ENCODE measurements at regions not wholly inside any gene's neighbourhood (a gene's known extent, or its start where the extent isn't known, plus 50 kb on each side); places are given as distances from the start of the nearest gene placed in this dataset.

DNA sequence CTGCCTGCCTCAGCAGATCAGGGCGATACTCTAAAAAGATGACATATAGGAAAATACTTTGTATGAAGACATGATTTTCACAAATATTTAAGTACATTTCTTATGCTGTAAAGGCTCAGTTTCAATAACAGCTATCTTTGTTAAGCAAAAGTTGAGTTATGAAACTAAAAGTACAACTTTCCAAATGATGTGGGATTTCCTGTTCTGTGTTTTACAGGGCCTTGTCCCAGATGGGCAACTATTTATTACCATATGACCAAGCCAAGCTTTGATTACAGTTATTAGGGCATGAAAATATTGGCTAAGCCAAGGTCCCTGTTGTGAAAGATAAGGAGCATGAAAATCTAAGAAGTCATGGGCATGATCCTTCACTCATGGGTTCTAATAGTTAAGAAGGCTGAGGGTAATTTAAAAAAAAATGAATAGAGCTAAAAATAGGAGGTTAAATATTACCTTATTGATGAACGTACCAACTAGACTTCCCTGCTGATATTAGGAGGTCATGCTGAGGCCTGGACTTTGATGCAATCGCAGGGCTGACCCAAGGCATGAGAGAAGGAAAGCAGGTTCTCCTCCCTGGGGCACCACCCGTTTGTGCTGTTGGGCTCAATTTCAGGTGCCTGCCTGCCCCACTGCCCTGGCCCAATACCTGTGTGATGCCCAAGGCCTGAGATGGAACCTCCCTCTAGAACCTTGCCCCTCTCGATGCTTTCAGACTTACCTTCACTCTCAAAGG, 294.4 kb upstream of the PRDM1 start:
- Histone ChIP-seq H3K4me1 (ENCODE audit: control insufficient read depth, insufficient read depth, low read length, unreplicated experiment) (no peaks in the 10 kb centered on the region), H3K36me3 (ENCODE audit: insufficient read depth, low read length) (no peaks in the 10 kb centered on the region), H3K79me2 (ENCODE audit: control insufficient read depth, insufficient read depth, low read length, unreplicated experiment) (no peaks in the 10 kb centered on the region), H3K27me3 (ENCODE audit: insufficient read depth, low read length) (no peaks in the 10 kb centered on the region), H3K4me3 (ENCODE audit: low read depth, low read length) (no peak overlapping the region), H2AFZ (ENCODE audit: low read length, unreplicated experiment) (no peak overlapping the region), H3K27ac (ENCODE audit: low read depth, low read length) (no peak overlapping the region)

DNA sequence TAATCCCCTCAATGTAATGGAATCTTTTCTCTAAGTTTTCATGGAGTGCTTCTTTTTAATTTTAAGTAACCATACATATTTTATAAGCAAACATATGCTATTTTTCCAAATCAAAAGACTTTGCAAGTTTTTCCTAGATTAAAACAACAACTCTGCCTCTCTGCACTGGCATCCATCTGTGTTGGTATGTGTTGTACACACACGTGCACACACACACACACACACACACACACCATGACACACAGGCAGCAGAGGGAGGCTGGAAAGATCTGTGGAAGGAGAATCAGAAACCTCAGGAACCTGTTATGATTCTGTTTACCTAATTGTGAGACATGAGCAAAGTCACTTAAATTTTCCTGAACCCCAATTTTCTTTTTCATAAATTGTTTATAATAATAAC, 295.0 kb upstream of the PRDM1 start:
- Histone ChIP-seq H3K4me3 (ENCODE audit: low read depth, low read length) (no peak overlapping the region), H3K27ac (ENCODE audit: low read depth, low read length) (no peak overlapping the region), H2AFZ (ENCODE audit: low read length, unreplicated experiment) (no peak overlapping the region), H3K27me3 (ENCODE audit: insufficient read depth, low read length) (no peaks in the 10 kb centered on the region), H3K36me3 (ENCODE audit: insufficient read depth, low read length) (no peaks in the 10 kb centered on the region), H3K79me2 (ENCODE audit: control insufficient read depth, insufficient read depth, low read length, unreplicated experiment) (no peaks in the 10 kb centered on the region), H3K4me1 (ENCODE audit: control insufficient read depth, insufficient read depth, low read length, unreplicated experiment) (no peaks in the 10 kb centered on the region)

DNA sequence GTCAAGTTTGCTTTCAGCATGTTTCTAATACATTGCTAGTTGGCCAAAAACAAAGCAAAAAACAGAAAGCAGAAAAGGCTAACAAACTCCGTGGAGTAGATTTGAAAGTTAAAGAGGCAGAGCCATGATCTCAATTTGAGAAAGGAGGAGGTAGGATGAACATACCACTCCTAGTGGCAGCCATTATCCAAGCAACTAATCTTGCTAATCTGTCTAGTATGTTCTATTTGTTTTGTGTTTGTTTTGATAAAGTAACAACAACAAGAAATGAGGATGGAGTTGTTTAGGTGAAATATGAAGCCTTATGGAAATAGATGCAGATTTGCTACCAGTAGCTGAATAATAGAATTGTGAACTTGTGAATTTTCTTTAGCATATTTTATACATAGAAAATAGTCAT, 295.5 kb upstream of the PRDM1 start:
- no peak overlapping the region for H2AFZ ChIP-seq (ENCODE audit: low read length, unreplicated experiment)

DNA sequence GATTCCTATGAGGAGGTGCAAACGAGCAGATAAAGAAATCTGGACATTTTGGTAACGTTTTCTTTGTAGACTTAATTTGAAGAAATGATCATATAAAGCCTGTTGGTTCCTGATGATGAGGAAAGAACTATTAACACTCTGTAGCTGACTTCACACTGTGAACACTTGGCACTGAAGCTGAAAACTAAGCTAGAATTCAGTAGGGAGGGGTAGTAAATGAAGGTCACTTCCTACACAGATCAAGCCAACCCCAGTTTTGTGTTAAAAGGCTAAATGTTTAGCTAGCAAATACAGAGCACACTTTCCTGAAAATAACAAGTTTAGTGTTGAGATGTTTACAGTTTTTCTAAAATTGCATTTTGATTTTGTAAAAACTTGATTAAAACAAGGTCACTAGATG, 296.2 kb upstream of the PRDM1 start:
- Histone ChIP-seq H3K27ac (ENCODE audit: low read depth, low read length) (no peak overlapping the region), H3K27me3 (ENCODE audit: insufficient read depth, low read length) (no peaks in the 10 kb centered on the region), H2AFZ (ENCODE audit: low read length, unreplicated experiment) (no peak overlapping the region), H3K4me1 (ENCODE audit: control insufficient read depth, insufficient read depth, low read length, unreplicated experiment) (no peaks in the 10 kb centered on the region), H3K79me2 (ENCODE audit: control insufficient read depth, insufficient read depth, low read length, unreplicated experiment) (no peaks in the 10 kb centered on the region), H3K36me3 (ENCODE audit: insufficient read depth, low read length) (no peaks in the 10 kb centered on the region), H3K4me3 (ENCODE audit: low read depth, low read length) (no peak overlapping the region)

More for the DNA sequence above, 295.5 kb upstream of the PRDM1 start:
- no peaks in the 10 kb centered on the region for H3K79me2 ChIP-seq (ENCODE audit: control insufficient read depth, insufficient read depth, low read length, unreplicated experiment)
- H3K36me3 ChIP-seq (ENCODE audit: insufficient read depth, low read length), result no peaks in the 10 kb centered on the region
- no peaks in the 10 kb centered on the region for H3K27me3 ChIP-seq (ENCODE audit: insufficient read depth, low read length)
- no peaks in the 10 kb centered on the region for H3K4me1 ChIP-seq (ENCODE audit: control insufficient read depth, insufficient read depth, low read length, unreplicated experiment)
- H3K27ac ChIP-seq (ENCODE audit: low read depth, low read length), result no peak overlapping the region
- H3K4me3 ChIP-seq (ENCODE audit: low read depth, low read length), result no peak overlapping the region

DNA sequence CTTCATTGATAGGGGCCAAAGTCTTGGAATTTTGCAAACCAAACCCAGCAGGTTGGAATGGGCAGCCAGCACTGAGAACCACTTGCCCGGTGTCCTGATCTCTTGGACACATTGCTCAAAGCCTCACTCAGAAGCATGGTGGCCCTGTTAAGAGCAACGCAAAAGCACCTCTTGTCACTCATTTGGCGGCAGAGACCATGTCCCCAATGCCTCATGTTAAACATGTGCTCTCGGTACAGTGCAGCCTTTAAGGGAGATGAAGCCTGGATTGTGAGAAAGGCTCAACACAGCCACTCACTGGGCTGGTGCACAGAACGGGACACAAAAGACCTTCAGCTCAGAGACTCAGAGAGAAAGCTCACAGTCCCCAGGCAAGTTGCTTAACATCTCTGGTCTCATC, 298.4 kb upstream of the PRDM1 start:
- H3K27ac ChIP-seq (ENCODE audit: low read depth, low read length), result no peak overlapping the region
- H3K27me3 ChIP-seq (ENCODE audit: insufficient read depth, low read length), result no peaks in the 10 kb centered on the region
- no peaks in the 10 kb centered on the region for H3K36me3 ChIP-seq (ENCODE audit: insufficient read depth, low read length)
- no peak overlapping the region for H3K4me3 ChIP-seq (ENCODE audit: low read depth, low read length)
- H2AFZ ChIP-seq (ENCODE audit: low read length, unreplicated experiment), result no peak overlapping the region
- H3K4me1 ChIP-seq (ENCODE audit: control insufficient read depth, insufficient read depth, low read length, unreplicated experiment), result no peaks in the 10 kb centered on the region
- no peaks in the 10 kb centered on the region for H3K79me2 ChIP-seq (ENCODE audit: control insufficient read depth, insufficient read depth, low read length, unreplicated experiment)

DNA sequence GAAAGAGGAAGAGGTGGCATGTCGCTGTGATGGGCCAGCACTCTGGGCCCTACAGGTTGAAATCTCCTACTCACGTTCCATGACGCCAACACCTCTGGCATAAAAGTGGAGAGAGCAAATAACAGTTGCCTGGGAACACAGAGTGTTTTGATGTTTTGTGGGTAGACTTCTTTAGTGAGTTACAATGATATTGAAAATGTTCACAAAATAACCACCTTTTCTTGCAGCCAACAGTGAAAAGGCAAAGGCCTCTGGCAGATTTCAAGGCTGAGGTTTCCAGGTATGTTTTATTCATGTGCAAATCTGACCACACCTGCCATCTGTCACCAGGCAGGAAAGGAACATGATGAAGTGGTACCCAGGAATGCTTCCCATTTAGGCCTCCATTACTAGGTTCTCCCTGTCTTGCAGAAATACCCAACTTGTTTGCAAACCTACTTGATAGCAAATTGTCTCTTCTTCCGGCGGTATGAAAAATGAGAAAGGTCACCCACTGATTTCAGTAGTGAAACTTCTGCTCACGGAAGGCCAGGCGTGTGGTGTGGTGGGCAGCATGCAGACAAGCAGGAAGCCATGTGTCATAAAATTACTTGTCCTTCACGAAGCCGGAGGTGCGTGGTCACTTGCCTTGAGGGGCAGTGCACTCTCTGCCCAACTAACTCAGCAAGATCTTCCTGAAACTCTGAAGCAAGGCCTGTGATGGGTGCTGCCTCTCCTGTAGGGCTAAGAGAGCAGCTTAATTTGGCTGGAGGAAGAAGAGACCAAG, 299.1 kb upstream of the PRDM1 start:
- no peaks in the 10 kb centered on the region for H3K79me2 ChIP-seq (ENCODE audit: control insufficient read depth, insufficient read depth, low read length, unreplicated experiment)
- H3K4me3 ChIP-seq (ENCODE audit: low read depth, low read length), result no peak overlapping the region
- no peak overlapping the region for H2AFZ ChIP-seq (ENCODE audit: low read length, unreplicated experiment)
- no peaks in the 10 kb centered on the region for H3K36me3 ChIP-seq (ENCODE audit: insufficient read depth, low read length)
- H3K4me1 ChIP-seq (ENCODE audit: control insufficient read depth, insufficient read depth, low read length, unreplicated experiment), result no peaks in the 10 kb centered on the region
- no peak overlapping the region for H3K27ac ChIP-seq (ENCODE audit: low read depth, low read length)
- no peaks in the 10 kb centered on the region for H3K27me3 ChIP-seq (ENCODE audit: insufficient read depth, low read length)

DNA sequence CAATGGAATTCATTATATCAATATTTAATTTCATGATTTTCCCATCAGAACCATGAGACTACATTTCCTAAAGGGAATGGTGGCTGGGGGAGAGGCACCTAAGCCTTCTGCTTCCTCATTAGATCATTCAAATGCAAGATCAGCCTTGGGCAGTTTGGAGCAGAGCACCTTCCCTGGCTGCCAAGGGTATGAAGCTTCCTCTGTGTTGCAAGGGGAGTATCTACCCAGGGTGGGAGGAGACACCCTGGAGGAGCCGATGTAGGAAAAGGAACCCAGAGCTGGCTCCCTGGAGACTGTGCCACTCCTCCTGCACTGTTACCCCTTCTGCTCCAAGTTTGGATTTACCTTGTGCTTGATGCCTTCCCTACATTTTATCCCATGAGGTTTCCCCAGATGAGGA, 299.7 kb upstream of the PRDM1 start:
- no peak overlapping the region for H3K27ac ChIP-seq (ENCODE audit: low read depth, low read length)
- no peaks in the 10 kb centered on the region for H3K36me3 ChIP-seq (ENCODE audit: insufficient read depth, low read length)
- H3K79me2 ChIP-seq (ENCODE audit: control insufficient read depth, insufficient read depth, low read length, unreplicated experiment), result no peaks in the 10 kb centered on the region
- no peaks in the 10 kb centered on the region for H3K4me1 ChIP-seq (ENCODE audit: control insufficient read depth, insufficient read depth, low read length, unreplicated experiment)
- no peak overlapping the region for H2AFZ ChIP-seq (ENCODE audit: low read length, unreplicated experiment)
- H3K4me3 ChIP-seq (ENCODE audit: low read depth, low read length), result no peak overlapping the region
- H3K27me3 ChIP-seq (ENCODE audit: insufficient read depth, low read length), result no peaks in the 10 kb centered on the region

DNA sequence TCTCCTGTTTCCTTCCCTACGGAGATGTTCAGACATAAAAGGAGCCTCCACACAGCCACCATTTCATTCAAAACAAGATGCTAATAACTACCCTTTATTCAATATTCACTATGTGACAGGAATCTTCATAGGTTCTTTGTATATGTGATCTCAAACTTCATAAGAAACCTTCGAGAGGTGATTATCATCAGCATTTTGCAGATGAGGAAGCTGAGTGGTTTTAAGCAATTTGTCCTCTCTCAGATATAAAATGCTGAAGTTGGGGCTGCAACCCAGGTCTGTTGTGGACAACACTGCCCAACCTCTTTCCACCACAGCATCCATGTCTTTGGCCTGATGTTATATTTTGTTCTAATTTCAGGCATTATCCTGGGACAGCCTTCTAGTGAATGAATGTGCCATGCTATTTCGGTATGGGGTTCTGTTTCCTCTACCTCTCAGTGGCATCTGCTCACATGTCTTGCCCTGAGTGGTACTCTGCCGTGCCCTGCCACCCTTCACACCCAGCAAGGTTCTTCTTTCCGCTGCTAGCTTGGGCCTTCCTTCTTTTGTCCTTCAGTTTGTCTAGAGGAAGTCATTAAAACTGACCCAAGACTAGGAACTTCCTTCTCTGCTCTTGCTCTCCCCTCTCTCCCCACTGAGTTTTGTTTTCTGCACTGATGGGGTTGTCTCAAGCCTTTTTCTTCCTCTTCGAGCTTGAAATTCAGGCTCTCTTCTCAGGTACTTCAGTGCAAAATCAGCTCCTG, 300.9 kb upstream of the PRDM1 start:
- H3K27me3 ChIP-seq (ENCODE audit: insufficient read depth, low read length), result no peaks in the 10 kb centered on the region
- no peak overlapping the region for H3K4me3 ChIP-seq (ENCODE audit: low read depth, low read length)
- no peaks in the 10 kb centered on the region for H3K36me3 ChIP-seq (ENCODE audit: insufficient read depth, low read length)
- no peaks in the 10 kb centered on the region for H3K79me2 ChIP-seq (ENCODE audit: control insufficient read depth, insufficient read depth, low read length, unreplicated experiment)
- H2AFZ ChIP-seq (ENCODE audit: low read length, unreplicated experiment), result no peak overlapping the region
- H3K27ac ChIP-seq (ENCODE audit: low read depth, low read length), result no peak overlapping the region
- no peaks in the 10 kb centered on the region for H3K4me1 ChIP-seq (ENCODE audit: control insufficient read depth, insufficient read depth, low read length, unreplicated experiment)

DNA sequence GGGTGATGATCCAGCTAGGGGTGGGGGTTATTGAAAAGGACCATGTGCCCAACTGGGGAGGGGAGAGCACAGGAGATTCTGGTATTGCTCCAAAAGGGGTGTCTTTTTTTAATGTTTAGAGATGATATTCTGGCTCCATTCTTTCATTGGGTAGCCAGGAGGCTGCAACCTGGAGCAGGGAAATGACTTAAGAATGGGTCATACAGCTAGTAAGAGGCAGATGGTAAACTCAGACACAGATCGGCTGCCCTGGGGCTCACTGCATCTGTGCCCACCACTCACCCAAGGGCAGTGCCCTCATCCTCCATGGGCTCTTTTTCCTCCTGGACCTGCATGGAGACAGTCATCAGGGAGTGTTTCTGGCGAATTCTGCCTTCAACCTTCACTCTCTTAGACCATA, 302.0 kb upstream of the PRDM1 start:
- Histone ChIP-seq H3K27me3 (ENCODE audit: insufficient read depth, low read length) (no peaks in the 10 kb centered on the region), H3K4me3 (ENCODE audit: low read depth, low read length) (no peak overlapping the region), H2AFZ (ENCODE audit: low read length, unreplicated experiment) (no peak overlapping the region), H3K36me3 (ENCODE audit: insufficient read depth, low read length) (no peaks in the 10 kb centered on the region), H3K4me1 (ENCODE audit: control insufficient read depth, insufficient read depth, low read length, unreplicated experiment) (no peaks in the 10 kb centered on the region), H3K27ac (ENCODE audit: low read depth, low read length) (no peak overlapping the region), H3K79me2 (ENCODE audit: control insufficient read depth, insufficient read depth, low read length, unreplicated experiment) (no peaks in the 10 kb centered on the region)

DNA sequence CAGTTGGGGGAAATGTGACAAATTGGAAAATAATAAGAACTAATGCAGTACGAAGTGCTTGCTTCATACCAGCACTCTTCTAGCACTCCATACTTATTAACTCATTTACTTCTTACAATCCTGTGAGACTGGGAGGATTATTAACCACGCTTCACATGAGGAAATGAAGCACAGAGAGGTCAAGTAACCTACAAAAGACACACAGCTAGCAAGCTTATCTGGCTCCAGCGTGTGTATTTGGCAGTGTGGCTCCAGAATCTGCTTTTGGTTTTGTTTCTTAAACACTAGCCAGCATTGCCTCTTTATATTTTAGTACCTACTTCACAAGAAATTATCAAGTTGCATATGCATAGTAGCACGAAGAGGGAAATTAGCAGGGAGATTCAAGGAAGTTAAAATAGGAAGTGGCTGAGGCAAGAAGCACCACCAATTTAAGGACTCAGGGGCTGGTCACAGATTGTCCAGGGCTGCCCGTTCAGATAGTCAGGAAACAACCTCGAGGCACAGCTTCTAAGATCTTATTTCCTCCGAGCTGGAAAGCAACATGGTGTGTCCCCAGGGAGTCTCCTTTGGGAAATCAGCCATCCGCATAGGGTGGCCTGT, 302.7 kb upstream of the PRDM1 start:
- Histone ChIP-seq H3K27me3 (ENCODE audit: insufficient read depth, low read length) (no peaks in the 10 kb centered on the region), H2AFZ (ENCODE audit: low read length, unreplicated experiment) (no peak overlapping the region), H3K27ac (ENCODE audit: low read depth, low read length) (no peak overlapping the region), H3K36me3 (ENCODE audit: insufficient read depth, low read length) (no peaks in the 10 kb centered on the region), H3K79me2 (ENCODE audit: control insufficient read depth, insufficient read depth, low read length, unreplicated experiment) (no peaks in the 10 kb centered on the region), H3K4me3 (ENCODE audit: low read depth, low read length) (no peak overlapping the region), H3K4me1 (ENCODE audit: control insufficient read depth, insufficient read depth, low read length, unreplicated experiment) (no peaks in the 10 kb centered on the region)
